ENCODE measurements at regions not wholly inside any gene's neighbourhood (a gene's known extent, or its start where the extent isn't known, plus 50 kb on each side); places are given as distances from the start of the nearest gene placed in this dataset.
A peak's percentile ranks its signal among the peaks of the same experiment; 100 is the strongest.

DNA sequence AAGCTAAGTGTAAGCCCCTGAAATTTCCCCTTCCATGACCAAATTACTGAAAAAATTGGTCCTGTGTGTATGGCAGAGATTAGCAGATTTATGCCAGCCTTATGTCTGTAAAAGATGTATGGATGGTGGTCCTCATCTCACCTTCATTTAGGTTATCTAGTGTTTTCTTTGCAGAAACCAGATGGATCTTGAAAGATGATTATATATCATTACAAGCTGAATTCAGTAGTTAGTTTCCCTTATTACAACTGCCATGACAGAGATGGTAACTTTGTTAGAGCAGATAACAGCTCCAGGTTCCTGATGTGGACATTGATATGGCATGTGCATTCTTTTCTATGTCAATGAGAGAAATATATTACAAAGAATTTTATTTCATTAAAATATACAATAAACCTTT is 1403.2 kb upstream of the CDH6 start:
- DNase-seq: no peak

DNA sequence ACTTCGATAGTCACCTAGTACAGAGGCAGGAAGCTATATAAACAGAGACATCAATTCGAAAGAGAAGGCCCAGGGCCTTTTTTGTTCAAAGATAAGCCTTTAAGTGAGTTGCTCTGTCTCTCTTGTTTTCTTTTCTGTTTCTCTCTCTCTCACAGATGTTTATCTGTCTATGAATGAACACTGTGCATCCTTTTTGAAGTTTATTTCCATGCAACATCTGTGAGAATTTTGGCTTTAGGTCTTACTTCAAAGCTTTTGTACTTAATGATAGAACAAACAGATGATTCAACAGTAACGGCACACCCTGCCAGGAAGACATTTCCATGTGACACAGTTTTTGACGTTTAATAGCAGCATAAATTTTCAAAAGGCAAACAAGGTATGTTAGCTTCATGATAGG is 1413.1 kb upstream of the CDH6 start:
- DNase-seq: no peak

DNA sequence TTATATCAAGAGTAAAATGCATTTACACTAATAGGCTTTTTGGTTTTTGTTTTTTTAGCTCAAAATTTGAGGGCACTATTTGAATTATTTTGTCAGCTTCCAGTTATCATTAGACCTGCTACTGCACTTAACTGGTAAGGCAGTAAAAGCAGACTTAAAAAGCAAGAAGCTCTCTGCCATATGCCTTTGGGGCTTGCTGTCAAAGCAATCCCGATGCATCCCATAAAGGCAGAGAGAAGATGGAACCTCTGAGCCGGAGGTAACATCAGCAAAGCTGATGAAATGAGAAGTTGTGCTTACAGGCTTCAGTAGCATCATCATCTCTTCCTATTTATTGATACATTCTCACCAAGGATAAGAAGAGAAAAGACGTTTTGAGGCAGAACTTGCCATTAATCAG is 1414.3 kb upstream of the CDH6 start:
- DNase-seq: no peak

DNA sequence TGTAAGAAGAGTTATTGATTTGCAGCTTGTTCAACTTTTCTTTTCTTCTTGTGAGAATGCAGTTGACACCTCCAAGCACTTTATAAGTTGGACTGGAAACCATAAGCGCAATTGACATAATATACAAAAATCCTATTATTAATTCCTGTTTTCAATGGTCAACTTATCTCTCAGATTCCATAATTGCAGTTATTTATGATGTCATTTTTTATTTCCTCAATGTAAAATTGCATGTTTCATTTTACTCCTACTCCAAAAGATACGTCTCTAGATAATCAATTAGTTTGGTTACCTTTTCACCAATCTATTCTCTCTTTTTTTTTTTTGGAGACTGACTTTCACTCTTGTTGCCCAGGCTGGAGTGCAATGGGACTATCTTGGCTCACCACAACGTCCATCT is 1416.1 kb upstream of the CDH6 start:
- no peak for DNase-seq

DNA sequence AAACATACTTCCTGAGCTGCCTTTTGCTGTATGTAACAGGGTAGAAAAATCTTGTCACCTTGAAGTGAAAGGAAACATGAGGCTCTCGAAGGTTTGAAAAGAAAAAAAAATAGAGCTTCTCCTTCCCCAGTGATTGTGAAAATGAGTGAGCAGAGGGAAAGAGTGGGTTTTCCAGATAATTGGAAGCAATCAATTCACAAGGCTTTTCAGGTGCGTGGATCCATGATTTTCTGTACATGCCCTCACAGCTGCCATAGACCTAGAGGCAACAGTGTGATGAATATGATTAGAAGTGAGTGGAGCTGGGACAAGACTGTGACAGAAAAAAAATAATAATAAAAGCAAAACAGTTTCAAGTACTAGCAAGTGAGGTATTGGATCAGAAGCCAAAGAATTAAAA is 1422.5 kb upstream of the CDH6 start:
- no peak for DNase-seq

DNA sequence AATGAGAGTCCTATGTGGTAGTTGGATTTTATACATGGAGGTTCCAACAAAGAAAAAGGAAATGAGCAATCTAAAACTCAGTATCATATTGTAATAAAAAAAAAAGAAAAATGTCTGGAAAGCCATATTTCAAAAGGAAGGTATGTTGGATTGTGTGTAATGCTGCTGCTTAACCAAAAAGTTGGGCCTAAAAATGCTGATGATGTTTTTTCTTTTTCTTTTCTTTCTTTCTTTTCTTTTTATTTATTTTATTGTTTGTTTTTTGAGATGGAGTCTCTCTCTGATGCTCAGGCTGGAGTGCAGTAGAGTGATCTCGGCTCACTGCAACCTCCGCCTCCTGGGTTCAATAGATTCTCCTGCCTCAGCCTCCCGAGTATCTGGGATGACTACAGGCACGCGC is 1424.0 kb upstream of the CDH6 start:
- DNase-seq: no peak

DNA sequence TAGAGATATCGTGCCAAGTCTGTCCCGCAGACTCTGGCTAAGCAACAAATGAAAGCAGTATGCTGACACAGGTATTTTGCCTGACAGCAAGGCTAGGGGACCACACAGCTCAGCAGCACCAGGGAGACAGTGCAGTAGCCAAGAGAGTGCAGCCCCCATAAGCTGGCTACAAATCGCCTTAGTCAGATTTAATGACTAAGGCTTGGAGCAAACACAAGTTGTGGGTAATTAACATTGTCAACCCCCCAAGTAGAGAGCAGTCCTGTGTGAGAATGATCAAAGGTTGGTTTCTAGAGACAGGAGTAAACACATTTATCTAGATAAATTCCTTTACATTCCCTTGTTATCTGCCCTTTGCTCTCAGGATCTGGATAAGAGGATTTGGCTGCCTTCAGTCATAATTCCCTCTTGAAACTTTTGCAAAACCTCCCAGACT is 1434.5 kb upstream of the CDH6 start:
- DNase-seq: no peak

DNA sequence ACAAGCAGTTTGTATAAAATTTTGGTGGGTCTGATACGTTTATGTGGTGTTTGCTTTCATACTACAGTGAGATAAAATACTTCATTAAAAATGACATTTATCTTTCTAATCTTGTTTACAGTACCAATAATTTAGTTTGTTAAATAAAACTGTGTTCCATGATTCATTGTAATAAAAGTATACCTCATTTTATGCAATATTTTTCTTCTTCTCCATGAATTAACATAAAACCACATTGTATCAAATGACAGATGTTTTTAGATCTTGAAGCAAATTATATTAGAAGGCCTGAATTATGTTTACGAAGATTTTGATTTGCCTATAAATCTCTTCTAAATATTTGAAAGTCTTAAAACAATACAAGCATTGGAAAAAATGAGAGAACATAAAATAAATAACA is 1443.0 kb upstream of the CDH6 start:
- DNase-seq: no peak

DNA sequence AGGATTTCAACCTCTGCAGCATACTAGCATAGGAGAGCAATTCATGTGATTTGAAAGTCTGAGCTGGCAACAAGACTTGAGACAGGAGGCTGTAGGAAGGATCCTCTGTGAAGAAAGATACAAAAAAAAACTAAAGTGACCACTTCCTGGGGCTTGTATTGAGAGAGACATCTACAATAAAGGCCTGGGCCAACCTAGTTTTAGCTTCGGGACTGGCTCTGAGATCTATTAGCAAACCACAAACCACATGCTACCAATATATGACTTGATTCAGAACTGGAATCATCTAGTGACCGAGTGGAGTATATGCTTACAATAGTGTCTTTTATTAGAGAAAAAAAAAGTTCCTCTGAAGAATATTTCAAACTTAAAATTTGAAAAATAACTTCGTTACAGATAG is 1448.9 kb upstream of the CDH6 start:
- no peak for DNase-seq

DNA sequence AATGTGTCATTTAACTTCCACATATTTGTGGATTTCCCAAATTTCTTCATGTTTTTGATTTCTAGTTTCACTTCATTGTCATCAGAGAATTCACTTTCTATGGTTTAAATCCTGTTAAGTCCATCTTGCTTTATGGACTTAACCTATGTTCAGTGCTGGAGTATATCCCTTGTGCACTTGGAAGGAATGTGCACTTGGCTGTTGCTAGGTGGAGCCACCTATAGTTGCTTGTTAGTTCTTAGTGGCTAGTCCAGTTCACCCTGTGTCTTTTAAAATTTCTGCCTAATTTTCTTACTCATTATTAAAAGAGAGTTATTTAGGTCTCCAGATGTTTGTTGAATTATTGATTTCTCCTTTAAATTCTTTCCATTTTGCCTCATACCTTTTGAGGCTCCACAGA is 1472.5 kb upstream of the CDH6 start:
- DNase-seq: no peak

DNA sequence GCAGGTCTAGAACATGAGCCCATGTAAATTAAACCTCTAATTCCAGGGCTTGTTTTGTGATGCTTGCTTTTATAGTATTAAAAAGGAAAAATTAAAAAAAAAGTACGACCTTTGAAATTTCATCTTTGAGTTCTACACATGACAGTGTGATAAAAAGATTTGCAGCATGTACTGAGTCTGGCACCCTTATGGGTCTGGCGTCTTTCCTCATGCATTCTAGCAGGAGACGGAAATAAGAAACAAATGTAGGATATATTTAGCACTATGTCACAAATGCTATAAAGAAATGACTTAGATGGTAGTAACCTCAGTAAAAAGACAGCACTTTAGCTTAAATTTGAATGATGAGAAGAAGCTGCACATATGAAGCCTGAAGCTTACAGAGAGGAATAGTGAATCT is 1474.3 kb upstream of the CDH6 start:
- DNase-seq: no peak

DNA sequence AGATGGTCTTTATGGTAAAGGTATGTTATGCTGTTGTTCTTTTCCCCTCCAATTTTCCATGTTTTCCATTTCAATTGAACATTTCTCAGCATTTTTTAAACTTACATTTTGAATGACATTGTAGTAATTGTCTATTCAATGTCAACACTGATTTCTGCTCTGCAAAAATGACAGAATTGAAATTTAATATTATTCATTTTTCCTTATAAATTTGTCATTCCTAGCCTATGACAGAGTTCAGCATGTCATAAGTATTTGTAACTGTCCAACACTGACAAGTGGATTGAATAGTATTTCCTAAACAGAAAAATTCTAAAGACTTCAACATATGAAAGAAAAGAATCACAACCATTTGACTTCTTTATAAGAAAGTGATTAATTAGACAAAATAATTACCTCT is 1478.3 kb upstream of the CDH6 start:
- no peak for DNase-seq

DNA sequence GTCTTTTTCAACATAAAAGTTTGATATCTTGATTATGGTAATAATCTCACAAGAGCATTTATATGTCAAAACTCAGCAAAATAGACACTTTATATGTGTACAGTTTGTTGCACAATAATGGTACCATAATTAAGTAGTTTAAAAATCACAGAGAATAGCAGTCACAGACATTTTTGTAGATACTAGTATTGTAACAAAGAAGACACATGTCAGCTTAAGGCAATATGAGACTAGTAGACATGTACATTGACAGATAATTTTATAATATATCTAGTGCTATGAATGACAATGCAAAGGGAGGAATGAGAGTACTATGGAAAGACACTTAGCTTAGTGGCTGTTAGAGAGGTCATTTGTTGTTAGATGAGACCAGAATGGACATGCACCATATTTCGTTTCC is 1490.6 kb upstream of the CDH6 start:
- DNase-seq: no peak

DNA sequence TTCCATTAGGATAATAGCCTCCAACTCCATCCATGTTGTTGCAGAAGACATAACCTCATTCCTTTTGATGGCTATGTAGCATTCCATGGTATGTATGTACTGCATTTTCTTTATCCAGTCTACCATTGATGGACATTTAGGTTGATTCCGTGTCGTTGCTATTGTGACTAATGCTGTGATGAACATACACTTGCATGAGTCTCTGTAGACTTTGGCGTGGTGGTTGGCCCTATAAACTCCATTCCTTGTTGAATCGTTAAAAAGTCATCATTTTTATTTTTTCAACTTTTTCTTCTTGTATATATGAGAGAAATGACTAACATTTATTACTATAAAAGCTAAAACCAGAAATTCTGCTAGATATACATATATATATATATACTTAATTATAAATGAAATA is 1491.9 kb upstream of the CDH6 start:
- DNase-seq: no peak

DNA sequence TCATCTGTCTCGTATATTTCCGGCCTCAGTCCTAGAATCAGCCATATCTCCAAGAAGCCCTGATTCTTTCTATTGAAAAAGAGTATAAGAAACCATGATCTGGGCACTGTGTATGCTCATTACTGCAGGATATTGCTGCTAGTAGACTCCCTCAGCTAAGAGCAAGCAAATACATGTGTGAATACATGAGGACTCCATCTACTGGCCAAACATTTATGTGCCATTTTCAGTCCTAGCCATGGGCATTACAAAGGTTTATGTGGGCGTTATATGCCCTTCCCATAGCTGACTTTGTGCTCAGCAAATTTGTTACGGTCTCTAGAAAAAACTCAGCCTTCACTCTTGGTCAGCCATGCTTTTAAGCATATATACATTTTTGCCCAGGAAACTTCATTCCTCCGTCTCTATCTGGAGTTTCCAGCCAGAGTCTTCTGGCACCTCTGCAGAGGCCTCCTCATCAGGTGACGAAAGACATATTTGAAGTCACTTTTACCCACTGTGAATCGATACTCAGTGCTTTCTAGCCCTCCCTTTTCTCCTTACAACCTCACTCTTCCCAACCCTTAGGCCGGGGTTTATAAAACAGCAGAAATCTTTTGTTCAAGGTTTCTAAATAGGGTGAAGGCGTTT is 1495.6 kb upstream of the CDH6 start:
- DNase-seq: peak; percentile 7

DNA sequence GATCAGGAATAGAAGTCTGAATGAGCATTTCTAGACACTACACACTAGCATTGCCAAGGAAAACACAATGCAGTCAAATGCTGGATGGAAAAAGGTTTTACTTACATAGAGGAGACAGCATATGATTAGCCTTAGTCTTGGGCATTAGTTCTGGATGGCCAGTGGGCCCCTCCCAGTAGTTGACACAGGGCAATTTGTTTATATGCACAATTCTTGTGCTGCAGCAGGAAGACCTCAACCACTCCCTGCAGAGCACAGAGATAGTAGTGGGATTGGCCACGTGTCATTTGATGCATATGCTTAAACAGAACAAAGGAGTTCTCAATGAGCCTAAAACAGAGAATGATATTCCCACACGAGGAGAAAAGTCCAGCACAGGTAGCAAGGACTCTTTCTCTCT is 1496.2 kb upstream of the CDH6 start:
- no peak for DNase-seq

DNA sequence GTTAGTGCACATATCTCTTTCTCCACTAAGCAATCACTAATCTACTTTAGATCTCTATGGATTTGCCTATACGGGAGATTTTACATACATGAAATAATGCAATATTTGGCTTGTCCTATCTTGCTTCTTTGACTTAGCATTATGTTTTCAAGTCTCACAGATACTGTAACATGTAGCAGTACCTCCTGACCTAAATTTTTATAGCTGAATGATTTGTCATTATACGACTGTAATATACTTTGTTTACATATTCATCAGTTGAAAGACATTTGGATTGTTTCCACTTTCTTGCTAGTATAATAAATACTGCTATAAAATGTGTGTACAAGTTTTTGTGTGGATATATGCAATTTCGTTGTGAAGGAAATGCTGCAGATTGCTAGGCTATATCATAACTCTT is 1520.8 kb upstream of the CDH6 start:
- no peak for DNase-seq

DNA sequence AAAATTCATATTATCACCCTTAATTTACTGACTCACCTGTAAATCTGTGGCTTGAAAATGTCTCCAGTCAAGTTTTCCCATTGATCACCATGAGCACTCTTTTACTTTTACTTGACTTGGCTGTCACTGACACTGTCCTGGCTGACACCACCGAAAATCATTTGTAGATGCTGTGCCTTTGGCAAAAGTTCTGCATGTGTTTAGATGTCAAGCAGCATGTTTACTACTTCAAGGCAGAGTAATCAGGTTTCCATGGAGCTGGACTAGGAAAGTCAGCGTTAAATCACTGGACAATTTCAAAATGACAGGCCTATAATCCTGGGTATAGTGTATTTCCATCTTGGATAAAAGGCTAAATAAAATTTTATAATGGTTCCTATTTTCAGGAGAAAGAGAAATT is 1530.6 kb upstream of the CDH6 start:
- DNase-seq: no peak

DNA sequence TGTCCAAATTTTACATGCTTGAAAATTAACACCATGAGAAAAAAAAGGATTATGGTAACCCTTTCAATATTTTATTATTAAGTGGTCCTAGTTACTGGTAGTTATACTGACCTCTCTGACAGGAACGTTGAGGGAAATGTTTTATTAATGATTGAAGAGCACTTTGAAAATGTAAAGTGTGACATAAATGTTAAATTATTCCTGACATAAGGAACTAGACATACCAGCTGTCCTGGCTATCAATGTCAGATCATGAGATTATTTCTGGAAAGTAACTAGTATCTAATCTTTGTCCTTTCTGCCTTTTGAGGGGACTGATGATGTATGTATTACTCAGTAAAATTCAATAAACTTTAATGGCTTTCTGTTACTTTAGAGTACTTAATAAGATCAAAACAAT is 1538.5 kb upstream of the CDH6 start:
- no peak for DNase-seq

DNA sequence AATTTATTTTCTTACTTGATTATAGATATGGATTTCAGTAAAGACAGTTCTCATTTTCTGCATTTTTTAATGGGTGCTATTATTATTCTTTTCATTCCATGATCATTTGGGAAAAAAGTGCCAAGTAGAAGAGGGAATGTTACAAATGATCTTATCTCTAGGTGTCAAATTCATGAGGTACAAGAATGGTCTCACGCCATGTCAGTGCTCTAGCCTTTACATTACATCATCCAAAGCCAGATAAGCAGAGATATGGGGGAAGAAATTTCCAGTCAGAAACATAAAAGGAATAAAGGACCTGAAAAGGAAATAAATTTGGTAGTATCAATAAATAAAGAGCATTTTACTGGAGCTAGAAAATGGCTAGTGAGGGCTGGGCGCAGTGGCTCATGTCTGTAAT is 1544.2 kb upstream of the CDH6 start:
- no peak for DNase-seq

DNA sequence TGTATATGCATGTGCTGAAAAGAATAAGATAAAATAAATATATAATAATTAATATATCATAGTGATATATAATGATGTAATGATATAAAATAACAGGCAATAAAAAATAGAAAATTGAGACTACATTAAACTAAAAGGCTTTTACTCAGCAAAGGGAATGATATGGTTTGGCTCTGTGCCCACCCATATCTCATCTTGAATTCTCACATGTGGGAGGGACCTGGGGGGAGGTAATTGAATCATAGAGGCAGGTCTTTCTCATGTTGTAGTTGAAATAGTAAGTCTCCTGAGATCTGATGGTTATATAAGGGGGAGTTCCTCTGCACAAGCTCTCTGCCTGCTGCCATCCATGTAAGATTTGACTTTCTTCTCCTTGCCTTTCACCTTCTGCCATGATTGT is 1550.9 kb upstream of the CDH6 start:
- DNase-seq: no peak

DNA sequence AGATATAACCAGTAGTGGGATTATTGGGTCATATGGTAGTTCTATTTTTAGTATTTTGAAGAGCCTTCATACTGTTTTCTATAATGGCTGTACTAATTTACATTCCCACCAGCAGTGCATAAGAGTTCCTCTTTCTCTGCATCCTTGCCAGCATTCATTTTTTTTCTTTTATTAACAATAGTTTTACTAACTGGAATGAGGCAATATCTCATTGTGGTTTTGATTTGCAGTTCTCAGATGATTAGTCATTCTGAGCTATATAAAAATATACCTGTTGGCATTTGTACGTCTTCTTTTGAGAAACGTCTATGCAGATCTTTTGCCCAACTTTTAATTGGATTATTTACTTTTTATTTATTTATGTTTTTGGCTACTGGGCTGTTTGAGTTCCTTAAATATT is 1579.3 kb upstream of the CDH6 start:
- DNase-seq: no peak

DNA sequence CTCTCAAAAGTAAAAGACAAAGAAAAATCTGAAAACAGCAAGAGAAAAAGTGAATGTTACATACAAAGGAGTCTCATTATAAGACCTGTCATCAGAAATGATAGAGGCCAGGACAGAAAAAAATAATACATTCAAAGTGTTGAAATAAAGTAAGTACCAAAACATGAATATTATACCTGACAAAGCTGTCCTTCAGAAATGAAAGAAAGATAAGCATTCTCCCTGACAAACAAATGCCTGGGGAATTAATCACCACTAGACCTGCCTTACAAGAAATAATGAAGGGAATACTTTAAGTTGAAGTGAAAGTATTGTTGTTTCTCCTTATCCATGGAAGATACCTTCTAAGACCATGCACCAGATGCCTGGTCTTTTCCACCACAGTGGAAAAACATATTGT is 1605.2 kb upstream of the CDH6 start:
- DNase-seq: no peak

DNA sequence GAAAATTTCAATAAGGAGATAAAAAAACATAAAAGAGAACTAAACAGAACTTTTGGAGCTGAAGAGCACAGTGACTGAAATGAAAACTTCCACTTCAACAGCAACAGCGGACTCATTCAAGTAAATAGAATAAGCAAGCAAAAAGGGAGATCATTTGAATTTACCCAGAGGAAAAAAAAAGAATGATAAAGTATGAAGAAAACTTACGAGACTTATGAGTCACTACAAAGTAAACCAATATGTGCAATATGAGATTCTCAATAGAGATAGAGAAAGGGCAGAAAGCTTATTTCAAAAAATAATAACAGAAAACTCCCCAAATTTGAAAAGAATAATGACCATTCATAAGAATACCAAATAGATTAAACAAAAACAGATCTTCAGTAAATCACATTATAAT is 1605.7 kb upstream of the CDH6 start:
- DNase-seq: no peak

DNA sequence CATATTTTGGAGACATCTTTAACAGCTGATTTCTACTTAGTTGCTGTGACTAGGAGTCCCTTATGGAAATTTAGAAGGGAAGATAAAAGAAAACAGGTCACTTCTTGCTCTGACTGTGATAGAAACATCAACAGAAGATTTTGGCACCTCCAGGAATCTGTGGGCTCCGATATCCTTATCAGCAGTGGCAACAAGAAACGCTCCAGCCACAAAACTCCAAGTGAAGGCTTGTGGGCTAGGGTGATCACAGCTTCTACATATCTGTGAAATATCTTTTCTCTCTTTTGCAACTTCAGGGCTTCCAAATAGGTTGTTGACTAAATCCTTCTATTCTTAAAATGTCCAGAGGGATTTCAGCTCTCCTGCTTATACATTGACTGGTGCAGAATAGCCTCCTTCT is 1625.5 kb upstream of the CDH6 start:
- DNase-seq: no peak

DNA sequence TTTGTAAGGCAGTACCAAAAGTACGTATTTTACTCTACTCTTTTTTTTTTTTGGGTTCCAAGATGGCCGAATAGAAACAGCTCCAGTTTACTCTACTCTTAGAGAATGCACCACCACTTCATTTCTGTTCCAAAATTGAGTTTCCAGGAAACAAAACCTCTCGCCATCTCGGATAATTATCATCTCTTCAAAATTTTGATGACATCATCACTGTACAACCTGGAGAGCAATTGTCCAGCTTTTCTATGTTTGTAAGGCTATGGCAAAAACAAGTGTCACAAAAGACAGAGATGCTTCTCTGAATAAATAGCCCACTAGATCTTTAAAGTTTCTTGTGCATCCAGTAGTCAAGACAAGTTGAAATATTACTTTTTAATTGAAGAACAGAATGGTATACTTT is 1631.9 kb upstream of the CDH6 start:
- no peak for DNase-seq
